ENCODE measurements at regions not wholly inside any gene's neighbourhood (a gene's known extent, or its start where the extent isn't known, plus 50 kb on each side); places are given as distances from the start of the nearest gene placed in this dataset.

- TF ChIP-seq CTCF (conservative IDR thresholded peaks at IDR 0.05) = no peak
- TF ChIP-seq ZFX (IDR thresholded peaks at IDR 0.05) = no peak
Measured at GRCh38 chr15:62469874-62470688, 305.0 kb upstream of the C2CD4B start.
